ENCODE measurements at regions not wholly inside any gene's neighbourhood (a gene's known extent, or its start where the extent isn't known, plus 50 kb on each side); places are given as distances from the start of the nearest gene placed in this dataset.

DNA sequence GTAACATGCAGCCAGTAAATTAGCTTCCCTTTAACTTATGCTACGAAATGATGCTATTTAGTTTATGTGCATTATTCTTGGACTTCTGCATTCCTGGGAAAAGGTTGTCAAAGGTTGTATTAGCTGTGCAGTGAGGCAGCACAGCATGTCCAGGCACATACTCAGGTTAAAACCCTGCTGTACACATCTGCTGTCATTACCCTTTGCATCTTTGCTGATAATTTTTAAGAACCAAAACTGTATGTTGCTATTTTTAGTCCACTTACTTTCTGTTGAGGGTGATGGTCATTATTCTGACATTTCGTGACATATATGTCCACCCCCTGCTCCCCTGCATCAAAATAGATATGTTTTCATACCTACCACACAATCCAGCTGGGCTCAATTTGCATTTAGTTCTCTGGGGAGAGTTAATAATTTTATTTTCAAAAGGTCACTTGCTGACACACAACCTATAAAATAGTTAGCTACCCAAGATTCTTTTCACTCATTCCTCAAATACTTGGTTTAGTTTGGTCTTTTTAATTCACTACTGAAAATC is 142.5 kb upstream of the SPACA1 start:
- DNase-seq = no peak

DNA sequence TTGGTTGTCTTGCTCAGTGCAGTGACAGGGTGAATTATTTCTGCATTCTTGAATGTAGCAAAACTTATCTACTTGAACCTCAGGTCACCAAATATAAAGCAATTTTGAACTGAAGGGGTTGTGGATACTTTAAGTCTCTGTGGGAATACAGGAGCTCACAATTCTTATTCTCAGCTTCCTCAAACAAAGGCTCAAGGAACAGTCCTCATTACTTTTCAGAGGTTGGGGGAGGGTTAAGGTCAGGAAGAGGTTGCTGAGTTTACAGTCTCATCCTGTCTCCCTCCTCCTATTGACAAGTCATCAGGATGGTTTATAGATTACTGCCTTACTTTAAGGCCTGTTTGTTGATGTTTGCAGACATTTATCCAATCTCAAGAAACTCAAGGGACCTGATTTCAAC is 143.6 kb upstream of the SPACA1 start:
- no peak for DNase-seq

DNA sequence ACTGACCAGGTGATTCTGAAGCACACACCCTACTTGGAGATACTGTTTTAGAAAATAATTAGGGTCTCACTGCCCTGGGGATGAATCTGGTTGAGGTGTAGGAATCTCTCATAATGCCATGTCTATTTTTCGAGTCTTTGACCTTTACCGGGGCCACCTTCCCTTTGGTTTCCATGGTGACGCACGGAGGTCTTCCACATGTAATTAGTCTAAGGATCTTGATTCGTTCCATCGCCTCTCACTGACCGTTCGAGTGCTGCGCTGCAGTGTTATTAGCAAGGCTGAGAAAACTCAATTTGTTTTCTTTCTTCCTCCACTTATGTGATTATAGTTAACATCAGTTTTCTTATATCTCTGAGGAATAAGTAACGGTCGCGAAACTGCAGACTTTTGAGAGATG is 144.3 kb upstream of the SPACA1 start:
- no peak for DNase-seq

DNA sequence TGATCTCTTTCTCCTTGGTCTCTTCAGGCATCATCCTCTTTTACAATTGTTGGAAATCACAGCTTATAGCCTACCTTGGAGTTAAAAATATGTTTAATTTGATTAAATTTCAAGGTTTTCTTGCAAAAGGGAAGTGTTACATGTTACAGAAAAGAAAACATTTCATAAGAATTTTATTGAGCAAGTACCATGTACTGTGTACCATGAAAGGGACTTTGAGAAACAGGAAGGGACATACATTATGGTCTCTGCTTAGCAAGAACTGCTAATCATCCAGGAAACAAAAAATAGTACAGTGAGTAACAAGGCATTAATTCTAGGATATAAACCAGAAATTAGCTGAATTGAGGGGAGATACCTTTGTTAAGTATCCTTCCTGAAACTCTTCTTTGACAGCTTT is 145.3 kb upstream of the SPACA1 start:
- peak in 2 of 3 donors; percentile 32 to 52 for DNase-seq

DNA sequence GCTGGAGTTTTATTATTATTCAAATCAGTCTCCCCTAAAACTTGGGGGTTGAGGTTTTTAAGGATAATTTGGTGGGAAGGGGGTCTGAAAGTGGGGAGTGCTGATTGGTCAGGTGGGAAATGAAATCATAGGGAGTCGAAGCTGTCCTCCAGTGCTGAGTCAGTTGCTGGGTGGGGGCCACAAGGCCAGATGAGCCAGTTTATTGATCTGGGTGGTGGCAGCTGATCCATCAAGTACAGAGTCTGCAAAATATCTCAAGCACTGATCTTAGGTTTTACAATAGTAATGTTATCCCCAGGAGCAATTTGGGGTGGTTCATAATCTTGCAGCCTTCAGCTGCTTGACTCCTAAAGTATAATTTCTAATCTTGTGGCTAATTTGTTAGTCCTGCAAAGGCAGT is 146.0 kb upstream of the SPACA1 start:
- DNase-seq = no peak

DNA sequence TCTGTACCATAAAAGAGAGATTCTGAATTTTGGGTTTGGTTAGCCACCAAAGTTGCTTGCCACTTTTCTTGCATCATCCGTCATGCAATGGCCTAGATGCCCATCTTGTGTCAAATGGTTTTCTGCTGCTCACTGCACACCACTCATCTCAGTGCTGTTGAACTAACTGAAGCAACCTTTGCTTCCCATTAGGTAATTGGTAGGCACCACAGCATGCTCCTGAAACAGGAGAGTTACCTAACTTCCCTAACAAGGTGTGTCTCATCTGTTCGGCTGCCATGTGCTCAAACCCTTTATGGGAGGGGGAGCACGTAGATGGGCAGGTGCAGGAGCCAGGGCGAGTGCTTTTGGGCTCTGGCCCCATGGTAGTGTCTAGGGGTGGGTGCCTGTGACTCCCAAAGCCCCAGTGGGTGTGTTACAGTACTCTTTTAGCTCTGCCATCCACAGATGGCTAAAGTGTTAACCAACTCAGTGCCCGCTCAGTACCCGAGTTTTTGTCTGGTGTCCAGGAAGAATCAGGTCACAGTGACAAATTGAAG is 147.4 kb upstream of the SPACA1 start:
- DNase-seq = no peak

DNA sequence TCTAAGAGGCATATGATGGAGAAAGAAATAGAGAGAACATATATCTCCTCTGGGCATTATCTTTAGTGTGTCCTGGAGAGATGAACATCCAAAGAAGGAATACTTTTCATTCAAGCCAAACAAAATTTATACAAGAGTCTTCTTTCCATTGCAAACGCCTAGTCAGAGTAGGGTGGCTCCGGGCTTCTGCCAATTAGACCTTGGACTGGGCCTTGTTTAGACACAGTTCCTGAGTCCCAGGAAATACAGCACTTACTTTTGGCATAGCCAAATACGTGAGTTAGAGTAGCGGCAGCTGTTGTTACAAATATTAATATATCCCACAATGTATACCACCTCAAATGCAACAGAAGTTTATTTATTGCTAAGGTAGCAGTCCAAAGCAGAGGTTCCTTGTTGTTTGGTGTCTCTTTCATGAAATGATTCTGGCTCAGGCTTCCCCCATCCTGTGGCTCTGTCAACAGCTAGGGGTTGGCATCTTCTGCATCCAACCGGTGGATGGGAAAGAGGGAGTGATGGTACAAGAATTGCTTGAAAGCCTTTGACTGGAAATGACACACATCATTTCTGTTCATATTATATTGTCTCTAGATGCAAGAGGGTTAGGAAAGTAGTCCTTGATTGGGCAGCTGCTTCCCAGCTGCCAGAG is 148.0 kb upstream of the SPACA1 start:
- DNase-seq = no peak

DNA sequence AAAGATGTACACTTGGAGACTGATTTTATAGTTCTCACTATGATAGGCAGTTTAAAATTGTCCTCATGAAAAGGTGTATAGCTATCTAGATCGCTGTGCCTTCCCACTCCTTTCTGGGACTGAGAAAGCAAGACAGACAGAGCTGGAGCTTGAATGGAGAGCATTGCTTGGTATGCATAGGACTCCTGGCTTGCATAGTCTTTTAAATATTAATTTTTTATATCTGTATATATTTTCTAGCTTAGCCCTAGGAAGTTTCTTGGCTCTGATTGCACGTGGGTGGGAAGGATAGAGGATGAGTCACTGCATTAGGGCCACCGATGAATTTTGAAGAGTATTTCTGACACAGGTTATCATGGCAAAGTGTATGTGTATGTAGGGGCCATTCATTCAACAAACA is 150.0 kb upstream of the SPACA1 start:
- peak in 1 of 3 donors; percentile 2 for DNase-seq

DNA sequence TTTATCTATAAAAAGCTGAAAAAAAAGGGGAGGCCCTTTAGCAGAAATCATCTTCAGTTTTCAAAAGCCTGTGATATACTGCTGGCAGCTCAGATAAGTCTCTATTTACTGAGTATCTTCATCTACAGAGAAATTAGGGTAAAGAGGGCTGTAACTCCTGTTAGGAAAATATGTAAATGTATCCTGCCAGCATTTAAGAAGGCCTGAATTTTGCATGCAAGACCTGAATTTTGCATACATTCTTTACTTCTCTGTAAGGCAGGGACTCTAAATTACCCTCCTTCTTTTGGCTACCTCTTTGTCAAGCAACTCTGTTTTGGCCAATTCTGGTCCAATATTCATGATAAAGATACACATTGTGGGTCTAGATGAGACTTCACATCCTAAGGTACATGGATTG is 150.6 kb upstream of the SPACA1 start:
- DNase-seq = no peak

DNA sequence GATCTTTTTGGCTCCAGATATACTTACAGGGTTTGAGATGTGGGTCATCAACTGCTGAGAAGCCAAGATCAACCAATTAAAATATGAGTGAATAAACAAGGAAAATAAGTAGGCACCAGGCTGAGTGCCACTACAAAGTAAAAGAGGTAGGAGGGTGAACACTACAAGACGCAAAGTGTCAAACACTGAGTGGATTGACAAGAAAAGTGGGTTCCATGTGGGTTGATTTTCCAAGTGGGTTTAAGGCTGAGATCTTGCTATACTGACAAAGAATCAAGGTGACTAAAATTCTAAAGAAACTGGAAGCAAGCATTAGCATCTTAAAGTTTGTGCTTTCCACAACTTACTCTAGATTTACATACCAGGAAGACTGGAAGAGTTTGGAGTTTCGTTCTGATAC is 160.4 kb upstream of the SPACA1 start:
- DNase-seq = no peak

DNA sequence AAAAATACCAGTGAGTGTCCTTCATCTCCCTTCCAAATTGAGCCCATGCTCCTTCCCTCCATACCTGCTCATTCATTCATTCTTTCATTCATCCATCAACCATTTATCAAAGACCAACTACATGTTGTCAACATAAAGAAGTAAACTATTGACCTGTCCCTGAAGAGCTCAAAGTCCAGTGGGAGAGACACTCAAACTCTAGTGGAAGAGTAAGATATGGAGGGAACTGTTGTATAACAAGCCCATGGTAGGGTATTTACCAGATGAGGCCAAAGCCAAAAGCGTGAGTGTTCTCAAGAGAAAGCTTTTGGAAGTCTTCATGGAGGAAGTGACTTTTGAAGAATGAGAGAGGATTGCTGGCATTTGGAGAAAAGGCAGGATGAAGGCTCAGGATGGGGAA is 163.4 kb upstream of the SPACA1 start:
- DNase-seq = no peak

DNA sequence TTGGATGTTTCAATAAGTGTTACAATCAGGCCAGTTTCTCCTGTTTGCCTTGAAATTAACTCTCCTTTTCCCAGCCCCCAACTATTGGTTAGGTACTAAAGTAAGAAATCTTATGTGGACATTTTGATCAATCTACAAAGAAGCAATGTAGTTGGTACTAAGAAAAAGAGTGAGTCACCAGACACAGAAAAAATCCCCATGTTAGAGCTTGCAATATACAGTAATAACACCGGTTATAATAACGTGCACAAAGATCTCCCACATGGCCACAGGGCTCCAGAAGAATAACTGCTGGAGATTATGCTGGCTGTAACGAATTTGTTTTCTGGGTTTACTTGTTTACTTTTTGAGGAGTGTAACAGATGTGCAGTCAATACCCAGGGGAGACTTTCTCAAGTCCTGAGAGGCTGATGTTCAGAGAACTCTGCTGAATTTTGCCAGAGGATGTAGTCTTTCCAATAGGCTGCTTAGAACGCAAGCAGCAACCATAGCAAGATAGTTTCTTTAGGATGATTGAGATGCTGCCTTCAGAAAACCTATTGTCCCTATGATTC is 166.2 kb upstream of the SPACA1 start:
- DNase-seq = no peak

DNA sequence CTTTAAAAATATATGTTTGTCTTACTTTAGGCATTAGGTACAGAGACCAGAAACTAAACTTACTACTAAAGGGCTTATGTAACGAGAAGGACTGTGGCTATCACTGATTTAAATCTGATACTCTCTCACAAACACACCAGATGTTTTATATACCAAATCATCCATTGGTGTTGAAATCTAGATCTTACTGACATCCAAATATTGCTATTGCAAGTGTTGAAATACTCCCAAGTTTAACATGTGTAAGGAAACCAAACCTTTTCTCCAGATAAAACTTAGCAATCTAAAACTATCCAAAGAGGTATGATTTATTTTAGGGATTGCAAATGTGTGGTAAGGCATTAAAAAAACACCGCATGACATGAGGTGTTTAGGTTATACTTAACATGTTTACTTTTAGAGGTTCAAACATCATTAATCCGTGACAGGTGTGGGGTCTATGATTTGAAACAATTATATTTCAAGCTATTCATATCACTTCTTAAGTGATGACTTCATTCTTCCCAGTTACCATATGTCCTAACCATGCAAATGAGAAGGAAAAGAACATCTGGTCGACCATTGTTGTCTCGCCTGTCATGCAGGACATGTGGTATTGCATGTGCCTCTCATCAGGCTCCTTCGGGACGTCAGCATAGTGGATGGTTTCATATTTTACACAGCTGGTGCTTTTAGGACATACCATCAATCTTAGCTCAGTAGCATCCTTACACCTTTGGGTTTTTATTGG is 168.3 kb upstream of the SPACA1 start:
- DNase-seq = no peak

DNA sequence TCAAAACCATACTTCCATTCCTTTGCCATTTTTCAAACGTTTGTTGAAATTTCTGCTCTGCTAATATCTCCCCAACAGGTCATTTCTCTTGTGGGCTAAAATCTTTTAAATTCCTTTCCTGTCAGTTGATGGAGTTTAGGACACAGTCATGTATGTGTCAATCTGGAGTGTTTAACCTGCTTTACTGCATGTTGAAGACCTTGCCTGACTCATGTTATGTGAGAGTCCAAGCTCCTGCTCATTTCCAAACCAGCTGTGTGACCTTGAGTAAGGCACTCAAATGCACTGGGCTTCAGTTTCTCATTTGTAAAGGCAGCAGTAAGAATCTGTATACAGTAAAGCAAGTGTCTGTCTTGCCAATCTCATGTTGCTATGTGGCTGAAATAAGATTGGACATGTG is 171.9 kb upstream of the SPACA1 start:
- DNase-seq = no peak

DNA sequence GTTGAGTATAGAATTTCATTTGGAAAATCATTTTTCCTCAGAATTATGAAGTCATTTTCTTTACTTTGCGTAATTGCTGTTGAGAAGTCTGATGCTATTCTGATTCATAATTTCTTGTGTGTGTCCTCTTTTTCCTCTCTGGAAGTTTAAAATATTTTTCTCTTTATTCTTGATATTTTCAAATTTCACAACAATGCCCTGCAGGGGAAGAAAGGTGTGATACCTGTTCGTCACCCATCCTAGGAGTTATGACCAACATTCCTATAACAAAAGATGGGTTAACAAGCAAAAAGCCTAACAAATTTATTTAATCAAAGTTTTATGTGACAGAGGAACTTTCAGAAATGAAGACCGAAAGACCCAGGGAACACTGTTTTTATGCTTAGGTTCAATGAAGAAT is 171.5 kb upstream of the AKIRIN2 start:
- DNase-seq = no peak

DNA sequence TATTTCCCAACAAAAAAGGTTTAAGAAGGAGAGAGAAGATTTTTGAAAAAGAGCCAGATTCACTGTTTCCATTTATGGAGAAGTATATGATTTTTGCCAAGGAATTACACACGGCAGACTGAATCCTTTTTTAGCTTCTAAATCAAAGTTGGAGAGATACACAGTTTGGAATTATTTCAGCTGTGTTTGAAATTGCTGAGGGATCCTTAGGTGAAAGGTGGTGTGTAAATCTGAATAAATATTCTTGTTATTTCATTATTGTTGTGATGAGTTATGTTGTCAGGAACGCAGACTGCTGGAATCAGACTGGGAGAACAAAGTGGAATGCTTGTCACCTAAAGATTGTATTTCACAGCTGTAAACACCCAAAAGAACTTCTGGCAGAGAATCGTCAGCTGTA is 168.5 kb upstream of the AKIRIN2 start:
- no peak for DNase-seq

DNA sequence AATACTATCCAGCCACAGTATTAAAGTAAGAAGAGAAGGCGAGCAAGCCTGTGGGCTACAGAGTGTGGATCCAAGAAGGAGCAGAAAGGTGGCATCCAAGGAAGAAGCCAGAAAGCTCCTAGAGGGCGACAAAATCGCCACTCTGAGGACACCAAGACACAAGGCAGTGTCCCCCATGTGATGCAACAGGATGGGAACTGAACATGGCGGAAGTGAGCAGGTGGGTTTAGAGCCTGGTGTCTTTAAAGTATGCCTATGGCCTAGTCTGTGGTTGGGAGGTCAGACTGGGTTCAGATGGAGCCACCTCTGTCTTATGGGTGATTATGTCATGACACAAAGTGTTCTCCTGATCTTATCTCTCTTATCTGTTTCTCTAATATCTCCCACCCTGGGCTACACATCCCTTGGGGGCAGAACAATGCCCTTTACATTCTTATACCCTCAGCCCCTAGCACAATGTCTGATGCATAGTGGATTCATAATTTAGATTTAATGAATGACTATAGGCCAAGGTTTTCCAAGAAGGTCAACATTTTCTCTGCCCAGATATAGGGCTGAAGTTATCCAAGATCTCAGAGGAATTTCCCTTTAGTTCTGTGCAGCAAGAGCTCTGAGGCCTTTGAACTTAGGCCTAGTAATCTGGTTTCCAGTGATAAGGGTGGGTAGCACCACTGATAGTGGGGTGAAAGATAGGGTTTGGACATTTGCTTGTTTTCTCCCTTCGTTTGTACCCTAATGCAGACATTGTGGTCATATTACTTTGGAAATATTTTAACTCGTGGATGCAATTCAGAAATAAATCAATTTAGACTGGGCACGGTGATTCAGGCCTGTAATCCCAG is 167.3 kb upstream of the AKIRIN2 start:
- no peak for DNase-seq

DNA sequence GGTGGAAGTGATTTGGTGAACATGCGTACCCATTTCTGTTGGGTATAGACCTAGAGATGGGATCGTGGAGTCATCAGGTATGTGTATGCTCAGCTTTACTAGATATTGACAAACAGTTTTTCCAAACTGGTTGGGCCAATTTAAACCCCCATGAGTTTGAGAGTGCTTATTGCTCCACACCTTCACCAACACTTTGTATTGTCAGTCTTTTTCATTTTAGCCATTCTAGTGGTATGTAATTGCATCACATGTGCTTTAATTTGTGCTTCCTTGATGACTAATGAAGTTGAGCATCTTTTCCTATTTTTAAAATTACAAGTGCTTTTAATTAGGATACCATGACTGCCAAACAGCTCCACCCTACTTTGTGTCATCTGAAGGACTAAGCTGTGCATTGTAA is 158.9 kb upstream of the AKIRIN2 start:
- no peak for DNase-seq

DNA sequence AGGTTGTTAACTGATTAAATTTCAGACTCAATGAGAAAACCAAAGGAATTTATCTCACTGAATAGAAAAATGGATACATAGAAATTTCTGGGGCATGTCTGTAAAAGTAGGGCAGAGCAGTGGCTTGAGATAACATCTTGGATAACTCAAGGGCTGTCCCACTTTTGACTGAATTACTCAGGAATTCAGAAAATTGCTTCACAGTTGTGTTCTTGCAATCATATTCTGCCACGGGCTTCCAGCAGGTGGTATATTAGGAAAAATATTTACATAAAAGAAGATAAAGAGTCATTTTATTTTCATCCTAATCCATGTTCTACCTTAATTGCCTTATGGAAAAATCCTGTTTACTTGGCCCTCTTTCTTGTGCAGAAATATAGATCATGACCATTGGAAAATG is 156.4 kb upstream of the AKIRIN2 start:
- DNase-seq = no peak

DNA sequence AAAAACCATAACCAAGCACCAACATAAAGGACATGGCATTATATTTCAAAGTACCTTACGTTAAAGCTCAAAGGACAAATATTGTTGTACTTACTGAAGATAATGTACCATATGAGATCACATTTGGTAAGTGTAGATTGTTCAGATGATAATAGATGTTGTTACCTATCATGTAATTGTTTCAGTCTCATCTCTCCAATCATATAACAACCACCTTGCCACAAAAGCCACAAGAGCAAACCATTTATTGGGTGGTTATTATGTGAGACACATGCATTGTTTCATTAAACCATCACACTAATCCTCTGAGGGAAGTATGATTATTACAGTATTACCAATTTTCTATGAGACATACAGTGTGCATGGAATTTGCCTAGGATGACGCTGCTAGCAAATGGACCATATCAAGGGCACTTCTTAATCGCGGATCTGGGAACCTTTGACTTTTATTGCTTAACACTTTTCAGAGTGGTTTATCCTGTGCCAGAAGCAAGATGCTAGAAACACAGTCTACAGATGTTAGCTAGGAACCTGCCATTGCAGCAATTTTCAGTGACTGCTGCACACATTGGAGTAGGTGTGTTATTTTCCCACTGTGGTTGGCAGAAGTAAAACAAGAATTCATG is 149.8 kb upstream of the AKIRIN2 start:
- DNase-seq = no peak

DNA sequence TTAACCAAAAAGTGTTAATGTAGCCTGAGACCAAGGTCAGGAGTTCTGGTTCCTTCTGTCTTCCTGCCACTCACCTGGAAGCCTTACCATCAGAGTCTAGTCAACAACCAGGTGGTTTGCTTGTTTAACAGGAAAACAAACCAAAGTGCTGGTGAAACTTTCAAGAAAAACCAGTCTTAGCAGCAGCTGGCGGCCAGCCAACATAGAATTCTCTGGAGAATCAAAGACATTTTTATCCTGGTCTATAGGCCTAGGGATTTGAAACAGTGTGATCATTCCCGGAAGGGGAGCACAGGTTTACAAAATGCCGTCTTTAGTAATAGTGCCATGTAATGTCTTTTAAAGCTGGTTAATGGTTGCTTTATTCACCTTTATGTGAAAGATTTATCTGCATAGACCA is 146.6 kb upstream of the AKIRIN2 start:
- DNase-seq = no peak

DNA sequence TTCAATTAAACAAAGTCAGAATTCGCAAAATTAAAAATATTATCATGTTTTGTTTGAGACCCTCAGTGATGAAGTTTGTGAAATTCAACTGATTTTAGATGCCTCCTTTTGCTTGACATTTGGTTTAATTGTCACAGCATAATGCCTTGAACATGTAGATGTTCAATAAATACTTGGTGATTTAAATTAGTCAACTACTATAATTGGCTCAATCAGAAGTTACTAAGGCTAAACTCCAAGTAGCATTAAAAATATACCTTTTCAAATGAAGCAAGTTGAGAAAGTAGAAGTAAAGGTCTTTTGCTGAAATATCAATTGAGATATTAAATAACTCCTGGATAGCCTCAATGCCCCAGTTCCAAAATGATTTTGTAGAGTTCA is 145.8 kb upstream of the AKIRIN2 start:
- no peak for DNase-seq
